ENCODE measurements at regions not wholly inside any gene's neighbourhood (a gene's known extent, or its start where the extent isn't known, plus 50 kb on each side); places are given as distances from the start of the nearest gene placed in this dataset.

GRCh38 chr1:240031009-240031408 is 60.7 kb upstream of the FMN2 start:
- no peaks in the 10 kb centered on the region for H4K20me1 ChIP-seq (ENCODE audit: insufficient read depth, poor library complexity, severe bottlenecking)
- 64% methylated on average over 5 of the region's 5 CpGs for whole genome bisulfite sequencing (ENCODE audit: low lambda C conversion rate, missing lambda C conversion rate)
- H3K4me2 ChIP-seq = no peak overlapping the region
- no peak overlapping the region for H2AFZ ChIP-seq
- TF ChIP-seq EZH2phosphoT487 (IDR thresholded peaks at IDR 0.05; ENCODE audit: low read depth, severe bottlenecking, unreplicated experiment) (no peak), CTCF (IDR thresholded peaks at IDR 0.05; ENCODE audit: poor library complexity) (no peak), EZH2 (IDR thresholded peaks at IDR 0.05; ENCODE audit: borderline replicate concordance) (no peak)
- no peaks in the 10 kb centered on the region for H3K79me2 ChIP-seq
- H3K4me1 ChIP-seq (ENCODE audit: insufficient read depth) = no peaks in the 10 kb centered on the region
- no peaks in the 10 kb centered on the region for H3K9me2 ChIP-seq (replicated peaks; ENCODE audit: insufficient read depth)
- H3K4me3 ChIP-seq = no peak overlapping the region
- no peaks in the 10 kb centered on the region for H3K27me3 ChIP-seq
- DNase-seq (ENCODE audit: low spot score) = no peak
- no peak overlapping the region for H3K27ac ChIP-seq
- H3K9me3 ChIP-seq (ENCODE audit: low read depth) = no peaks in the 10 kb centered on the region
- no peaks in the 10 kb centered on the region for H3K36me3 ChIP-seq (replicated peaks; ENCODE audit: insufficient read depth, low read depth)

DNA sequence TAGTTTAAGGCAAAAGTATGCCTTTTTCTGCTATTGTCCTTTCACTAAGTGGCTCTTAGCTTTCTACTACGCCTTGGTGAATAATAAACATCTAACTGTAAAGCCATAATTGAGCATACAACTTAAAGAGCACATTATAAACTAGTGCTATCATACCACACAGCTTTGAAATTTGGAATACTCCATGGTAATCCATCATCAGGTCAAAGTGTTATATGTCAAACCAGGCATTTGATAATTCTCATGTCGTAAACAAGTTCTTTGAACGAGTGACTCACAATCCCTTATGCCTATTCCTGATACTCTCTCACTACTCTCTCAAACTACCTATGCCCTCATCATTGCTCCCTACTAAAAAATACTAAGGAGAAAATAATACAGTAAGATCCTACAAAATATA is 60.3 kb upstream of the FMN2 start:
- no peak for TF ChIP-seq CTCF (IDR thresholded peaks at IDR 0.05; ENCODE audit: poor library complexity)
- TF ChIP-seq EZH2phosphoT487 (IDR thresholded peaks at IDR 0.05; ENCODE audit: low read depth, severe bottlenecking, unreplicated experiment) = no peak
- no peak for TF ChIP-seq EZH2 (IDR thresholded peaks at IDR 0.05; ENCODE audit: borderline replicate concordance)
- no peak for DNase-seq (ENCODE audit: low spot score)
- Histone ChIP-seq H3K9me3 (ENCODE audit: low read depth) (no peaks in the 10 kb centered on the region), H3K4me3 (no peak overlapping the region), H3K27ac (no peak overlapping the region), H3K4me2 (no peak overlapping the region), H2AFZ (no peak overlapping the region), H3K36me3 (replicated peaks; ENCODE audit: insufficient read depth, low read depth) (no peaks in the 10 kb centered on the region), H3K27me3 (no peaks in the 10 kb centered on the region), H3K9me2 (replicated peaks; ENCODE audit: insufficient read depth) (no peaks in the 10 kb centered on the region), H3K79me2 (no peaks in the 10 kb centered on the region), H4K20me1 (ENCODE audit: insufficient read depth, poor library complexity, severe bottlenecking) (no peaks in the 10 kb centered on the region), H3K4me1 (ENCODE audit: insufficient read depth) (no peaks in the 10 kb centered on the region)
- WGBS (ENCODE audit: low lambda C conversion rate, missing lambda C conversion rate) = 46% methylated on average over 3 of the region's 3 CpGs

DNA sequence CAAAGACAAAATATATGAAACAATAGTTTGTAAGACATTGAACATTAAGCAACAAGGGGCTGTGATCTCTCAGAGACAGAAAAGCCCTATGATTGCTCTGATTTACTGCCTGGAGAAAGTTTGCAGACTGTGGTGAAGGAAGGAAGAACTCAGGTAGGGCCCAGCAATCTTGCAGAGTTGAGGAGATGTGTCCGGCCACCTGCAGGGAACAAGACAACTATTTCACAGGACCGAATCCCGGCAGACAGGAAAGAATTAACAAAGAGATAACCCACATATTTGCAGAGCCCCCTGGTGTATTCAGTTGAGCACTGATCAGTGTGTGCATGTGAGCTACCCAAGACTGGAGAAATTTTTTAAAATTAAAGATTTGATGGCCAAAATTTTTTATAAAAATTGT is 58.3 kb upstream of the FMN2 start:
- Histone ChIP-seq H3K4me3 (no peak overlapping the region), H3K27ac (no peak overlapping the region), H3K9me3 (ENCODE audit: low read depth) (no peaks in the 10 kb centered on the region), H3K4me1 (ENCODE audit: insufficient read depth) (no peaks in the 10 kb centered on the region), H3K27me3 (no peaks in the 10 kb centered on the region), H3K36me3 (replicated peaks; ENCODE audit: insufficient read depth, low read depth) (no peaks in the 10 kb centered on the region), H2AFZ (no peak overlapping the region), H3K79me2 (no peaks in the 10 kb centered on the region), H3K9me2 (replicated peaks; ENCODE audit: insufficient read depth) (no peaks in the 10 kb centered on the region), H3K4me2 (no peak overlapping the region), H4K20me1 (ENCODE audit: insufficient read depth, poor library complexity, severe bottlenecking) (no peaks in the 10 kb centered on the region)
- DNase-seq (ENCODE audit: low spot score) = no peak
- TF ChIP-seq EZH2phosphoT487 (IDR thresholded peaks at IDR 0.05; ENCODE audit: low read depth, severe bottlenecking, unreplicated experiment) (no peak), CTCF (IDR thresholded peaks at IDR 0.05; ENCODE audit: poor library complexity) (no peak), EZH2 (IDR thresholded peaks at IDR 0.05; ENCODE audit: borderline replicate concordance) (no peak)
- WGBS (ENCODE audit: low lambda C conversion rate, missing lambda C conversion rate) = 33% methylated on average over 3 of the region's 3 CpGs

- no peaks in the 10 kb centered on the region for H3K4me1 ChIP-seq (ENCODE audit: insufficient read depth)
- H3K36me3 ChIP-seq (replicated peaks; ENCODE audit: insufficient read depth, low read depth) = no peaks in the 10 kb centered on the region
- no peak overlapping the region for H3K4me3 ChIP-seq
- H3K9me3 ChIP-seq (ENCODE audit: low read depth) = no peaks in the 10 kb centered on the region
- H3K27me3 ChIP-seq = no peaks in the 10 kb centered on the region
- no peak overlapping the region for H2AFZ ChIP-seq
- WGBS (ENCODE audit: low lambda C conversion rate, missing lambda C conversion rate) = 97% methylated on average over 1 of the region's 1 CpG
- H3K9me2 ChIP-seq (replicated peaks; ENCODE audit: insufficient read depth) = no peaks in the 10 kb centered on the region
- DNase-seq (ENCODE audit: low spot score) = no peak
- H3K27ac ChIP-seq = no peak overlapping the region
- H3K79me2 ChIP-seq = no peaks in the 10 kb centered on the region
- TF ChIP-seq EZH2 (IDR thresholded peaks at IDR 0.05; ENCODE audit: borderline replicate concordance) (no peak), CTCF (IDR thresholded peaks at IDR 0.05; ENCODE audit: poor library complexity) (no peak), EZH2phosphoT487 (IDR thresholded peaks at IDR 0.05; ENCODE audit: low read depth, severe bottlenecking, unreplicated experiment) (no peak)
- H4K20me1 ChIP-seq (ENCODE audit: insufficient read depth, poor library complexity, severe bottlenecking) = no peaks in the 10 kb centered on the region
- no peak overlapping the region for H3K4me2 ChIP-seq
These were observed 55.2 kb upstream of the FMN2 start for GRCh38 chr1:240036526-240036925.

Data from hepatocyte (in vitro differentiated cells).